H1 (cell line): ENCODE measurements at regions not wholly inside any gene's neighbourhood (a gene's known extent, or its start where the extent isn't known, plus 50 kb on each side); places are given as distances from the start of the nearest gene placed in this dataset.

Experiments used
- ATF3 ChIP-seq: IDR thresholded peaks from 2 replicates; pipeline ENCODE4 v1.6.1; 2011; ENCODE audit warnings: low read depth, mild to moderate bottlenecking, low read length; ENCODE audit not compliant: insufficient read depth
- CHD7 ChIP-seq: fragments of 300-600 bp; sonication (generic); IDR thresholded peaks from 2 replicates; pipeline ENCODE4 v1.7.1; 2012; ENCODE audit warnings: low read length, moderate library complexity, mild to moderate bottlenecking, inconsistent platforms; ENCODE audit not compliant: insufficient replicate concordance
- CTCF ChIP-seq, 3 experiments: IDR thresholded peaks; 1 replicate in 2 of 3; 2 replicates in 1 of 3; pipeline versions ENCODE4 v1.5.1 to v1.6.1; 2011; ENCODE audit warnings: low read length in 3 of 3, mild to moderate bottlenecking in 3 of 3, inconsistent platforms in 2 of 3, low read depth in 1 of 3, moderate library complexity in 1 of 3; ENCODE audit not compliant: insufficient read depth in 1 of 3; ENCODE audit errors: control extremely low read depth in 1 of 3
- SIN3A ChIP-seq, 2 experiments: IDR thresholded peaks in 1 of 2; conservative IDR thresholded peaks in 1 of 2; 2 replicates each; pipeline ENCODE4 v1.6.1; 2011 to 2012; ENCODE audit warnings: low read length in 2 of 2, improper control_type of control experiment in 1 of 2, low read depth in 1 of 2, mild to moderate bottlenecking in 1 of 2
- TAF7 ChIP-seq: optimal IDR thresholded peaks from 2 replicates; pipeline ENCODE3; 2011; ENCODE audit warnings: low read depth, mild to moderate bottlenecking, inconsistent platforms, low read length, moderate library complexity, borderline replicate concordance
- TEAD4 ChIP-seq: IDR thresholded peaks from 2 replicates; pipeline ENCODE4 v1.6.1; 2012; ENCODE audit warnings: low read depth, low read length, inconsistent platforms, mixed read lengths

- no peak for TF ChIP-seq CHD7
- TF ChIP-seq CTCF (IDR thresholded peaks at IDR 0.05; ENCODE audit: control extremely low read depth in 1 of 3, insufficient read depth in 1 of 3, low read depth in 1 of 3, low read length in 3 of 3) = no peak
- TF ChIP-seq SIN3A (conservative IDR thresholded peaks at IDR 0.05 in 1 of 2, IDR thresholded peaks at IDR 0.05 in 1 of 2; ENCODE audit: low read depth in 1 of 2, low read length in 2 of 2) = no peak
- no peak for TF ChIP-seq TAF7
- no peak for TF ChIP-seq TEAD4
- no peak for TF ChIP-seq ATF3
- TF ChIP-seq, all 59 proteins: peak for 0
These were observed 379.8 kb downstream of the GPATCH2 start (continued) for GRCh38 chr1:217251121-217251520.
